Astrocyte of the hippocampus (primary cell): ENCODE measurements at regions not wholly inside any gene's neighbourhood (a gene's known extent, or its start where the extent isn't known, plus 50 kb on each side); places are given as distances from the start of the nearest gene placed in this dataset.
"Not testable (repeated sequence)": the region's sequence is repeated elsewhere in the genome, so short reads cannot be mapped to it uniquely, and the experiment has no call there.

Experiments
- DNase-seq: peaks from one replicate; pipeline ENCODE4 v3.0.0; 2011; ENCODE audit warnings: low read depth, low spot score

GRCh38 chr2:183610724-183611123 is 486.5 kb downstream of the NUP35 start:
- DNase-seq, result no peak

DNA sequence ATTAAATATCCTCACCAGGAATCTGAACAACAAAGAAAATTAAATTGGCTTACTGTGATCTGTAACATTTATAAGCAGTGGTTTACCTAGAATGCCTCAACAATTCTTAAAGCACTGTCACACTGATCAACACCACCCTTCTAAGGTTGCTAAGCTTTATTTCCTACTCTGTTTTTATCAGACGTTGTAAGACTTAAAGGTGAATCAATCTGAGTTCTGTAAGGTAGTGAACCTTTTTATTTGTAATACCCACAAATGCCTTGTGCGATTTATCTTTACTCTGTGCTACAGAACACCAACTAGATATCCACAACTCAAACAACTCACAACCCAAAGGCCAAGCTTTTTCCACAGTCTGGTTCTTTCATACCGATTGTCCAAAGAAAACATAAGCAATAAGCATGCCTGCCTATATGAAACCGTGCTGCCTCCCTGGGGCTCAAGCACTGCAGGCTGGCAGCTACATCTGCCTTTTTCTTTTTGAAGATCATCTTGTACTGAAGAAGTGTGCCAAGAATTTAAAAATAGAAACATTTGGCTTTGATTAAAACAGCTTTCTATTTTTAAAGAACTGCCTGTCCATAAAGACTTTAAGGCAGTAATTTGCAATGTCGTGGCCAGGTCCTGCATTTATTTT is 490.7 kb downstream of the NUP35 start:
- DNase-seq, result peak; percentile 29

DNA sequence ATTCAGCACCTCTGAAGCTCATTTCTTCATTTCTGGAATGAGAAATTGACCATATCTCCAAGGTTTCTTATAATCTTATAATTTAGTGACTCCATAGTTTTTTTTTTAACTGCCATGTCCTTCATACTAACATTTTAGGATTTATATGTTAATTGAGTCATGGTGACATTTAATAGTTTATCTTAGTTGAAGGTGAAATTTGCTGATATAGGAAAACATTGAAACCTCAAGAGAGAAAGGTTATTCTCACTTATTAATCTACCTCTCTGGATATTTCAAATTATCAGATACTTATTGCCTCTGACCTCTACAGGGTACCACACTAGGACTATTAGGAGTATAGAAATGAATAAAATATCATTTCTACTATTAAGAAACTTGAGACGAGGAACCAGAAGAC is 499.0 kb downstream of the NUP35 start:
- no peak for DNase-seq

DNA sequence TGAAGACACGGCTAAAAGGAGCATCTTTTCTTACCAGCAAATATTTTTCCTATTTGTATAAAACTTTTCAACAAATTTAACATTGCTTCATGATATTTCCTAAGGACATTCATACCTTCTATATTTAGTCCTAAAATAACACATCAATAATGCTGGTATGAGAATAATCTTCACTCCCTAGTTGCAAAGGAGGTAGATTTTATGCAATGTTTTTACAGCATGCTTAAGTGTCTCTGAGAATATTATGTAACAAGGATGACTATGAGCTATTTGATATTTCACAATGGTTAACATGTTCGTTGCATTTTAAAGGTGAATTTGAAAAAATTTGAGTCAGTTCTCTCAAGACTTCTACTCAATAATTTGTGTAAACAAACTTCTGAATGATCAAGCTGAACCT is 506.7 kb downstream of the NUP35 start:
- DNase-seq, result no peak

GRCh38 chr2:183656121-183656520 is 531.9 kb downstream of the NUP35 start:
- DNase-seq, result no peak

DNA sequence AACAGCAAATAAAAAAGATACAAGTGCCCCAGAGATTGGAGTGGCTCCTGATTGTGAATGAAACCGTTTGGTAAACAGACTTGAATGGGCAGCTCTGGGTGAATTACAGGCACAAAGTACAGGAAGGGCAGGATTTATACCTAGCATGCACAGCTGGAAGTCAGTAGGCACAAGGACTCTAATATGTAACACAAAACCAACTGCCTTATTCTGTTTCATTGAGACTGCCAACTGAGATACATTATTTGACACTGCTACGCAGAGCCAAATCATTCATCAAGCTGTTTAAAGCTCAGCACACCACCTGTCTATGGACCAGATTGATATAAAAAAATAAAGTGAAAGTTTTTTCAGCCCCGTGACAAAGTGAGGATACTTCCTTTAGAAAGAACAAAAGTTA is 541.2 kb downstream of the NUP35 start:
- DNase-seq, result peak; percentile 7

DNA sequence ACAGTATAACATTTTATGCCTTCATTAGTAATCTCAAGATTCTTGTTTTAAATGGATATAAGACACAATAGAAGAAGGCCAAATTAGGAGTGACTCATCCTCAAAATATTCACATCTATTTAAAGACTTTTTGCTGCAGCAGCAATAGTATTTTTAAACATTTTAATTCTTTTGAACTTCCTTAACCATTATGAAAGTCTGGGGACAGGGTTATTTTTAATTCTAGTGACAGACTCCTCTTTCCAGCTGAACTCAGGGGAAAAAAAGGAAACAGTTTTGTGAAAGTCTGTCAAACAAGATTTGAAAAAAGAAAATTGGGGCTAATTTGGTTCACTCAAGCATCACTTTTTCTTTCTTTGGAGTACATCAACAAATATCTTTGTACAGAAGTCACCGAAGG is 541.8 kb downstream of the NUP35 start:
- peak; percentile 58 for DNase-seq

GRCh38 chr2:183671233-183671632 is 547.0 kb downstream of the NUP35 start:
- no peak for DNase-seq

- DNase-seq, result no peak
Measured at GRCh38 chr2:183678908-183679307, 554.7 kb downstream of the NUP35 start.

DNA sequence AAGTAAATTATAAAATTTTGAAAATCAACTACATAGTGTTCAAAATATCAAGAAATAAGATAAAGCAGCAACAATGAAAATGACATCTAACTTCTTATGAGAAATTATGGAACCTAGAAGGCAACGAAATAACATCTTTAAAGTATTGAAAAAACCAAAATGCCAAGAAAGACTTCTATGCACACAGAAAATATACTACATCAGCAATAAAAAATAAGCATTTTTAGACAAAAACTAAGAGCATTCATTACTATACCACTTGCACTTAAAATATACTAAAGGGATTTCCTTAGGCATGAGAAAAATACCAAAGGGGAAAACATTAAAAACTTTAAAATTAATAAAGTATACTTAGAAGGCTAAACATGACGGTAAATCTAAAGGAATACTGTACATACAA is 556.3 kb downstream of the NUP35 start:
- no peak for DNase-seq

DNA sequence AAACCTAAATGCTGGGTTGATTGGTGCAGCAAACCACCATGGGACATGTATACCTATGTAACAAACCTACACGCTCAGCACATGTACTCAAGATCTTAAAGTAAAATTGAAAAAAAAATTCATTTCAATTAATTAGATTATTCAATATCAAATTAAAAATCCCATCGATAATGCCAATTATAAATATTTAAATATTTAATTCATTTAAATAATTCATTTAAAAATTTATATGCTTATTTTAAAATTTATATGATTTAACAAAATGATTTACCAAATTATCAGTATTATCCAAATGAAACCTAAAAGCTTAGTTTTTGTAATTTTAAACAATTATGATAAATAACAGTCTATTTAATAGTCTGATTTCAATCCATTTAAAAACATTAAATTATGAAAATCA is 560.4 kb downstream of the NUP35 start:
- no peak for DNase-seq

- DNase-seq, result no peak
Measured at GRCh38 chr2:183696028-183696427, 571.8 kb downstream of the NUP35 start.

GRCh38 chr2:183709829-183710228 is 585.6 kb downstream of the NUP35 start:
- no peak for DNase-seq

GRCh38 chr2:183718246-183718645 is 594.0 kb downstream of the NUP35 start:
- no peak for DNase-seq

GRCh38 chr2:183723278-183723677 is 599.0 kb downstream of the NUP35 start:
- DNase-seq, result no peak

GRCh38 chr2:183729380-183729779 is 605.1 kb downstream of the NUP35 start:
- no peak for DNase-seq

- peak; percentile 39 for DNase-seq
Measured at GRCh38 chr2:183740241-183740640, 616.0 kb downstream of the NUP35 start.

DNA sequence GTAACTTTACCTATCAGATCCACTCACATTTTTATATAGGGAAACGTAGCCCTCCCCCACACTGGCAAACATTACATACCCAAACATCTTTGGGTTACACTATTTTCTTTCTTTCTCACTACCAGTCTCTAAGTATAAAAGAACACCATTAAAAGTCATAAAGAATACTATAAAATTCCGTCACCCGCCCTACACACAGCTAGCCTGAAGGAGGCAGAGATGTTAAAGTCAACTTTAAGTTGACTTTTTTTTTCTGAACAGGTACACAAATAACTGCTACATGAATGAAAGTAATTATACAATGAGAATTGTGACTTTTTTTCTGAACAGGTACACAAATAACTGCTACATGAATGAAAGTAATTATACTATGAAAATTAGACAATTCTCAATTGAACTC is 628.3 kb downstream of the NUP35 start:
- no peak for DNase-seq

GRCh38 chr2:183759033-183759432 is 634.8 kb downstream of the NUP35 start:
- no peak for DNase-seq

GRCh38 chr2:183773775-183774174 is 649.5 kb downstream of the NUP35 start:
- DNase-seq, result no peak

GRCh38 chr2:183780072-183780471 is 655.8 kb downstream of the NUP35 start:
- DNase-seq, result no peak

- DNase-seq, result no peak
Measured at GRCh38 chr2:183782436-183782835, 658.2 kb downstream of the NUP35 start.

DNA sequence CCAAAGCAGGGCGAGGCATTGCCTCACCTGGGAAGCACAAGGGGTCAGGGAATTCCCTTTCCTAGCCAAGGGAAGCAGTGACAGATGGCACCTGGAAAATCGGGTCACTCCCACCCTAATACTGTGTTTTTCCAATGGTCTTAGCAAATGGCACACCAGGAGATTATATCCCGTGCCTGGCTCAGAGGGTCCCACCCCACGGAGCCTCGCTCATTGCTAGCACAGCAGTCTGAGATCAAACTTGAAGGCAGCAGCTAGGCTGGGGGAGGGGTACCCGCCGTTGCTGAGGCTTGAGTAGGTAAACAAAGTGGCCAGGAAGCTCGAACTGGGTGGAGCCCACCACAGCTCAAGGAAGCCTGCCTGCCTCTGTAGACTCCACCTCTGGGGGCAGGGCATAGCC is 664.6 kb downstream of the NUP35 start:
- DNase-seq, result not testable (repeated sequence)
